NCI-H748 treated with DMSO at 0.1 percent for 48 hours (cell line): ENCODE measurements at regions not wholly inside any gene's neighbourhood (a gene's known extent, or its start where the extent isn't known, plus 50 kb on each side); places are given as distances from the start of the nearest gene placed in this dataset.
"Not testable (repeated sequence)": the region's sequence is repeated elsewhere in the genome, so short reads cannot be mapped to it uniquely, and the experiment has no call there.

Experiments
- DNase-seq: peaks from one replicate; lab custom pipeline; 2025; lab: John Stamatoyannopoulos, UW

GRCh38 chr1:81738875-81739274 lies 61.9 kb upstream of the ADGRL2 start:
- DNase-seq, result no peak

GRCh38 chr1:81733480-81733879 lies 67.3 kb upstream of the ADGRL2 start:
- DNase-seq, result no peak

GRCh38 chr1:81731989-81732388 lies 68.7 kb upstream of the ADGRL2 start:
- DNase-seq, result no peak

GRCh38 chr1:81730881-81731280 lies 69.9 kb upstream of the ADGRL2 start:
- DNase-seq, result no peak

- not testable (repeated sequence) for DNase-seq
Measured at GRCh38 chr1:81730299-81730698, 70.4 kb upstream of the ADGRL2 start.

- DNase-seq, result no peak
Measured at GRCh38 chr1:81729818-81730217, 70.9 kb upstream of the ADGRL2 start.

GRCh38 chr1:81729239-81729638 lies 71.5 kb upstream of the ADGRL2 start:
- no peak for DNase-seq

- no peak for DNase-seq
Measured at GRCh38 chr1:81725823-81726222, 74.9 kb upstream of the ADGRL2 start.

- not testable (repeated sequence) for DNase-seq
Measured at GRCh38 chr1:81722631-81723328, 78.0 kb upstream of the ADGRL2 start.

- DNase-seq, result not testable (repeated sequence)
Measured at GRCh38 chr1:81720256-81720655, 80.5 kb upstream of the ADGRL2 start.

- DNase-seq, result no peak
Measured at GRCh38 chr1:81717230-81717629, 83.5 kb upstream of the ADGRL2 start.

- no peak for DNase-seq
Measured at GRCh38 chr1:81715391-81715790, 85.3 kb upstream of the ADGRL2 start.

- no peak for DNase-seq
Measured at GRCh38 chr1:81714636-81715035, 86.1 kb upstream of the ADGRL2 start.

GRCh38 chr1:81712425-81712824 lies 88.3 kb upstream of the ADGRL2 start:
- no peak for DNase-seq

- no peak for DNase-seq
Measured at GRCh38 chr1:81710857-81711256, 89.9 kb upstream of the ADGRL2 start.

- no peak for DNase-seq
Measured at GRCh38 chr1:81708250-81708649, 92.5 kb upstream of the ADGRL2 start.

- no peak for DNase-seq
Measured at GRCh38 chr1:81706650-81707435, 93.9 kb upstream of the ADGRL2 start.

- DNase-seq, result no peak
Measured at GRCh38 chr1:81703756-81704463, 96.8 kb upstream of the ADGRL2 start.

GRCh38 chr1:81703391-81703755 lies 97.4 kb upstream of the ADGRL2 start:
- DNase-seq, result no peak

- no peak for DNase-seq
Measured at GRCh38 chr1:81702903-81703302, 97.8 kb upstream of the ADGRL2 start.

- DNase-seq, result no peak
Measured at GRCh38 chr1:81702079-81702715, 98.5 kb upstream of the ADGRL2 start.

GRCh38 chr1:81700728-81701470 lies 99.8 kb upstream of the ADGRL2 start:
- DNase-seq, result no peak
